ENCODE measurements at regions not wholly inside any gene's neighbourhood (a gene's known extent, or its start where the extent isn't known, plus 50 kb on each side); places are given as distances from the start of the nearest gene placed in this dataset.

DNA sequence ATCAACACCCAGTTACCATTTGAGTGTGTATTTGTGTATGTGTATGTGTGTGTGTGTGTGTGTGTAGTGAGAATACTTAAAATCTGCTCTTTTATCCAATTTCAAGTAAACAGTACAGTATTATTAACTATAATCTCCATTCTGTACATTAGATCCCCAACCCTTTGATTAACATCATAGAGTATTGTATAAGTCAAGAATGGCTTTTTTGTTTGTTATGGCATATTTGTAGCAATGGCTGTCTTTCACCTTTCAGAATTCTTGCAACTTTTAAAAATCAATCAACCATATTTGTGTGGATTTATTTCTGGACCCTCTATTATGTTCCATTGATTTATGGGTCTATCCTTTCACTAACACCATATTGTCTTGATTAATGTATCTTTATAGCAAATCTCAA is 779.3 kb upstream of the MIR17HG start:
- H3K4me3 Mint-ChIP-seq = no peak overlapping the region
- no peaks in the 10 kb centered on the region for H3K9me3 Mint-ChIP-seq
- no peaks in the 10 kb centered on the region for H3K36me3 Mint-ChIP-seq (ENCODE audit: low read depth)
- no peaks in the 10 kb centered on the region for H3K4me1 Mint-ChIP-seq
- no peaks in the 10 kb centered on the region for H3K27me3 Mint-ChIP-seq (ENCODE audit: low read depth, poor library complexity)
- H3K27ac Mint-ChIP-seq = no peak overlapping the region
- DNase-seq = no peak
- TF ChIP-seq, protein P1, sequence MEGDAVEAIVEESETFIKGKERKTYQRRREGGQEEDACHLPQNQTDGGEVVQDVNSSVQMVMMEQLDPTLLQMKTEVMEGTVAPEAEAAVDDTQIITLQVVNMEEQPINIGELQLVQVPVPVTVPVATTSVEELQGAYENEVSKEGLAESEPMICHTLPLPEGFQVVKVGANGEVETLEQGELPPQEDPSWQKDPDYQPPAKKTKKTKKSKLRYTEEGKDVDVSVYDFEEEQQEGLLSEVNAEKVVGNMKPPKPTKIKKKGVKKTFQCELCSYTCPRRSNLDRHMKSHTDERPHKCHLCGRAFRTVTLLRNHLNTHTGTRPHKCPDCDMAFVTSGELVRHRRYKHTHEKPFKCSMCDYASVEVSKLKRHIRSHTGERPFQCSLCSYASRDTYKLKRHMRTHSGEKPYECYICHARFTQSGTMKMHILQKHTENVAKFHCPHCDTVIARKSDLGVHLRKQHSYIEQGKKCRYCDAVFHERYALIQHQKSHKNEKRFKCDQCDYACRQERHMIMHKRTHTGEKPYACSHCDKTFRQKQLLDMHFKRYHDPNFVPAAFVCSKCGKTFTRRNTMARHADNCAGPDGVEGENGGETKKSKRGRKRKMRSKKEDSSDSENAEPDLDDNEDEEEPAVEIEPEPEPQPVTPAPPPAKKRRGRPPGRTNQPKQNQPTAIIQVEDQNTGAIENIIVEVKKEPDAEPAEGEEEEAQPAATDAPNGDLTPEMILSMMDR (IDR thresholded peaks at IDR 0.05) = no peak

DNA sequence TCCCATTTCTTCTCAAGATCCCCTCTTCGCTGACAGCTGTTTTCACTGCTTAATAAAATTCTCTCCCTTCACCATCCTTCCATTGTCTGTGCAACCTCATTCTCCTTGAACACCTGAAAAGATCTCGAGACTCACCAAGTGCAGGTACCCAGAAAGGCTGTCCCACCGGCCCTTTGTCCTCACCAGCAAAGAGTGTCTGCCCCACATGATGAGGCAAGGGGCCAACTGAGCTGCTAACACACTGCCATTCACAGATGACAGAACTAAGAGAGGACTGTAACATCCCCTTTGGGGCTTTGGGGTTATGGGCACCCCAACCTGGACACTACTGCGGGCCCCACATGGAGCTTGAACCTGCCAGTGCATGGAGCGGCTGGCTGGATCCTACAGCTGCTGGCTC is 771.4 kb upstream of the MIR17HG start:
- DNase-seq = no peak
- Mint-ChIP-seq H3K4me1 (peaks cover 5% of the 10 kb centered on the region), H3K36me3 (ENCODE audit: low read depth) (no peaks in the 10 kb centered on the region), H3K27ac (no peak overlapping the region), H3K27me3 (ENCODE audit: low read depth, poor library complexity) (no peaks in the 10 kb centered on the region), H3K4me3 (no peak overlapping the region), H3K9me3 (no peaks in the 10 kb centered on the region)
- TF ChIP-seq, protein P1 (IDR thresholded peaks at IDR 0.05) = no peak

DNA sequence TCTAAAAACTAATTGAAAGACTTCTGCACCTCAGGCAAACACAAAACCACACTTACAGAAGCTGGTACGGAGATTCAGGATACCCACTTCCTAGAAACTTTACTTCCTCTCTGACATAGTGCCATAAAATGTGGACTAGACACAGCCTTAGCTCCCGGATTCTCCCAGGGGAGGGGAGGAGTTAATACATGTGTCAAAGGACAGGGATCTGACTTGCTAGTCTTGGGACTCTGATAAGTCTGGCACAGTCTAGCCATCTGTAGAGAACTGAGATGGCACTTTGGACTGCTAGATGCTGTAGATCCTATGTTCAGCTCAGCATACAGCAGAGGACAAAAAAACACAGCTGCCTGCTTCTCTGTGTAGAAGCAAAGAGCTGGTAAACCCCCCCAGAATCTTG is 769.8 kb upstream of the MIR17HG start:
- no peaks in the 10 kb centered on the region for H3K9me3 Mint-ChIP-seq
- no peak overlapping the region for H3K27ac Mint-ChIP-seq
- TF ChIP-seq, protein P1 (IDR thresholded peaks at IDR 0.05) = no peak
- H3K4me1 Mint-ChIP-seq = peaks cover 5% of the 10 kb centered on the region
- no peaks in the 10 kb centered on the region for H3K36me3 Mint-ChIP-seq (ENCODE audit: low read depth)
- DNase-seq = no peak
- H3K4me3 Mint-ChIP-seq = no peak overlapping the region
- no peaks in the 10 kb centered on the region for H3K27me3 Mint-ChIP-seq (ENCODE audit: low read depth, poor library complexity)

DNA sequence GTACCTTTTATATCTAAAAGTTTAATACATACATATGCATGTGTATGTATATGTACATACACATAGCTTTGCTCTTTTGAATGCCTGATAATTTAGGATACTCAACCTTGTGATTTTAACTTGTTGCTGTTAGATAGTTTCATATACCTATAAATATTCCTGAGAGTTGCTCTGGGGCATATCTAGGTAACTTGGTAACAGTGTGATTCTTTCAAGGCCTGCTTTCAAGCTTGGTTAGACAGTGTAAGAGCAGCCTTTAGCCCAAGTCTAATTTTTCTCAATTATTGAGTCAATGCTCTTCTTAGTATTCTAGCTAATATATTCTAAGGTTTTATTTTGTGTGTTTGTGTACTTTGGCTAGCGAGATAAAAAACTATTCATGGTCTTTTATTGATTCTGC is 762.1 kb upstream of the MIR17HG start:
- H3K4me1 Mint-ChIP-seq = no peaks in the 10 kb centered on the region
- no peaks in the 10 kb centered on the region for H3K36me3 Mint-ChIP-seq (ENCODE audit: low read depth)
- H3K27ac Mint-ChIP-seq = no peak overlapping the region
- no peak overlapping the region for H3K4me3 Mint-ChIP-seq
- H3K27me3 Mint-ChIP-seq (ENCODE audit: low read depth, poor library complexity) = no peaks in the 10 kb centered on the region
- no peak for DNase-seq
- no peaks in the 10 kb centered on the region for H3K9me3 Mint-ChIP-seq
- TF ChIP-seq, protein P1 (IDR thresholded peaks at IDR 0.05) = no peak

DNA sequence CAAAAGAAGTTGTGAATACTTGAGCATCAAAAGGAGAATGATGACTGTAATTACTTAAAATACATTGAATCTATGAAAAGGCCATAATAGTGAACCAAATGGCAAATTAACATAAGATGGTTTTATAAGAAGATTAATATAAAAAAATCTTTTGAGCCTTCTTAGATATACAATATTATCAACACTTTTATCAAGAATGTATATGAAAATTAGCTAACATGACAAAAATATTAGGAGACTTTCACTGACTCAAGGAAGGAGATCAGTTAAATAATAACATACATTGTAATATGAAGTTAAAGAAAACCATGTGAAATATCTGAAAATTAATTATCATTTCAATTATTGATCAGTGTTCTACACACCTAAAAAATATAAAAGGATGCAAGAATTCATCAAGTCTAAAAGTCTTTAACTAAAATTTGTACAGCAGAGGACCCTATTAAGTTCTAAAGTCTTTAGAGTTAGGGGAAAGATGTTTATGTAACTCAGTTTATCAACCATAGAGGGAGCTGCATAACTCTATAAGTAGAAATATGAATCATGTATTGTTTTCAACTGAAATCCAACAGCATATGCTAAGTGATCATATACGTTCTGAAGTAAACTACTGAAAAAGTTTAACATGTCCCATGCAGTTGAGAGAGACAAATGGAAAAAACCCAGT is 756.1 kb upstream of the MIR17HG start:
- peak overlapping the region; percentile 72 for H3K27ac Mint-ChIP-seq
- no peak for DNase-seq
- TF ChIP-seq, protein P1 (IDR thresholded peaks at IDR 0.05) = no peak
- H3K9me3 Mint-ChIP-seq = no peaks in the 10 kb centered on the region
- H3K27me3 Mint-ChIP-seq (ENCODE audit: low read depth, poor library complexity) = no peaks in the 10 kb centered on the region
- no peaks in the 10 kb centered on the region for H3K4me1 Mint-ChIP-seq
- no peak overlapping the region for H3K4me3 Mint-ChIP-seq
- no peaks in the 10 kb centered on the region for H3K36me3 Mint-ChIP-seq (ENCODE audit: low read depth)

DNA sequence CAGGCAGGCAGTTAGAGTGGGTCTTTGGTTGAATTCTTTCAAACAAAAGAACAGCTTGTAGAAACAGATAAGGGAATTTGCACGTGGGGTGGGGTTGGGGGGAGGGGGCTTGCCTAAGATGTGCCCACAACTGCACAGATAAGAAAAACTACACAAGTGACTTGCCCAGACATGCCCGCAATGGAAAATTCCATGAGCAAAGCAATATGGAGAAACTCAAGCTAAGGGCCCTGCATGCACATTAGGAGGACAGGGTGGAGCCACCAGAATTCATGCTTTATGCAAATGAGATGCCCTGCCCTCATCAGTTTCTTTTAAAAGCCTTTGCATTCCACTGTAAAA is 755.6 kb upstream of the MIR17HG start:
- Mint-ChIP-seq H3K27ac (peak overlapping the region; percentile 72), H3K4me3 (no peak overlapping the region), H3K27me3 (ENCODE audit: low read depth, poor library complexity) (no peaks in the 10 kb centered on the region), H3K4me1 (no peaks in the 10 kb centered on the region), H3K9me3 (no peaks in the 10 kb centered on the region), H3K36me3 (ENCODE audit: low read depth) (no peaks in the 10 kb centered on the region)
- no peak for DNase-seq
- TF ChIP-seq, protein P1 (IDR thresholded peaks at IDR 0.05) = no peak
